ENCODE measurements at regions not wholly inside any gene's neighbourhood (a gene's known extent, or its start where the extent isn't known, plus 50 kb on each side); places are given as distances from the start of the nearest gene placed in this dataset.

- TF ChIP-seq CTCF (conservative IDR thresholded peaks at IDR 0.05; ENCODE audit: low read depth, low read length), result no peak
- TF ChIP-seq EZH2 (IDR thresholded peaks at IDR 0.05; ENCODE audit: low read length, unreplicated experiment), result no peak
- TF ChIP-seq EZH2phosphoT487 (IDR thresholded peaks at IDR 0.05; ENCODE audit: borderline replicate concordance, low read length), result no peak
Observed at GRCh38 chr7:27324246-27324645, 81.6 kb downstream of the EVX1 start.
